WTC11 (cell line): ENCODE measurements at regions not wholly inside any gene's neighbourhood (a gene's known extent, or its start where the extent isn't known, plus 50 kb on each side); places are given as distances from the start of the nearest gene placed in this dataset.

Experiments used
- ATAC-seq: fragments of 200-7000 bp; cut with Tn5 transposase; 2 replicates; pipeline ENCODE4 v1.10.0; 2021; ENCODE audit warnings: mild to moderate bottlenecking, moderate library complexity
- CTCF ChIA-PET: fragments of 300-600 bp; sonication (Branson Sonifier 250); formaldehyde crosslinking; loops from one replicate; lab custom pipeline; 2021; ENCODE audit warnings: antibody characterized with exemption; lab: Charles Lee
- POLR2A ChIA-PET: fragments of 350-600 bp; sonication (Branson Sonifier 250); formaldehyde crosslinking; loops from one replicate; lab custom pipeline; 2021; ENCODE audit warnings: antibody characterized with exemption; lab: Charles Lee
- DNase-seq: peaks from one replicate; pipeline ENCODE4 v3.0.0; 2021; ENCODE audit warnings: low spot score
- H3K27ac Mint-ChIP-seq: 2 replicates; pipeline ENCODE4 v1.8.0; 2021; ENCODE audit warnings: mixed read lengths
- H3K27me3 Mint-ChIP-seq: 2 replicates; pipeline ENCODE4 v1.8.0; 2021; ENCODE audit warnings: low read depth, mild to moderate bottlenecking, moderate library complexity, mixed read lengths
- H3K36me3 Mint-ChIP-seq: 2 replicates; pipeline ENCODE4 v1.8.0; 2021; ENCODE audit warnings: mixed read lengths
- H3K4me1 Mint-ChIP-seq: 2 replicates; pipeline ENCODE4 v1.8.0; 2022; ENCODE audit warnings: mixed read lengths
- H3K4me3 Mint-ChIP-seq: 2 replicates; pipeline ENCODE4 v1.8.0; 2021; ENCODE audit warnings: mild to moderate bottlenecking, moderate library complexity, mixed read lengths
- H3K9me3 Mint-ChIP-seq: 2 replicates; pipeline ENCODE4 v1.8.0; 2021; ENCODE audit warnings: mixed read lengths
- CREM ChIP-seq: sonication (generic); formaldehyde crosslinking; IDR thresholded peaks from 2 replicates; pipeline ENCODE4 v1.8.1; 2022; ENCODE audit warnings: mild to moderate bottlenecking, missing genetic modification reagents, moderate library complexity
- FOXJ3 ChIP-seq: sonication (generic); formaldehyde crosslinking; IDR thresholded peaks from 2 replicates; pipeline ENCODE4 v1.9.0; 2021; ENCODE audit warnings: missing genetic modification reagents, mild to moderate bottlenecking, borderline replicate concordance
- GABPB1 ChIP-seq: sonication (generic); formaldehyde crosslinking; IDR thresholded peaks from 2 replicates; pipeline ENCODE4 v1.8.1; 2023; ENCODE audit warnings: mild to moderate bottlenecking, missing genetic modification reagents
- GRHL2 ChIP-seq: fragments of 250-450 bp; sonication (Bioruptor Pico); IDR thresholded peaks from 2 replicates; pipeline ENCODE4 v1.8.0; 2022; ENCODE audit warnings: mild to moderate bottlenecking, moderate library complexity; ENCODE audit not compliant: insufficient replicate concordance, severe bottlenecking
- KAT7 ChIP-seq: sonication (generic); formaldehyde crosslinking; IDR thresholded peaks from 2 replicates; pipeline ENCODE4 v1.8.1; 2023; ENCODE audit warnings: missing genetic modification reagents, mild to moderate bottlenecking, borderline replicate concordance
- NFATC4 ChIP-seq: fragments of 250-450 bp; sonication (Bioruptor Pico); IDR thresholded peaks from 2 replicates; pipeline ENCODE4 v1.9.0; 2021; ENCODE audit warnings: mild to moderate bottlenecking
- NFE2L1 ChIP-seq: sonication (generic); formaldehyde crosslinking; IDR thresholded peaks from 2 replicates; pipeline ENCODE4 v1.8.1; 2023; ENCODE audit warnings: missing genetic modification reagents
- NR3C1 ChIP-seq: sonication (generic); formaldehyde crosslinking; conservative IDR thresholded peaks from 2 replicates; pipeline ENCODE4 v1.8.1; 2023; ENCODE audit warnings: low read depth, mild to moderate bottlenecking, missing genetic modification reagents
- RELA ChIP-seq: sonication (generic); formaldehyde crosslinking; IDR thresholded peaks from 2 replicates; pipeline ENCODE4 v1.8.1; 2022; ENCODE audit warnings: missing genetic modification reagents, mild to moderate bottlenecking, borderline replicate concordance
- RORB ChIP-seq: fragments of 250-450 bp; sonication (Bioruptor Pico); IDR thresholded peaks from 2 replicates; pipeline ENCODE4 v1.9.0; 2021; ENCODE audit warnings: mild to moderate bottlenecking
- SMAD4 ChIP-seq: sonication (generic); formaldehyde crosslinking; IDR thresholded peaks from 2 replicates; pipeline ENCODE4 v1.8.0; 2022; ENCODE audit warnings: mild to moderate bottlenecking, missing genetic modification reagents
- TCF7 ChIP-seq: sonication (generic); formaldehyde crosslinking; IDR thresholded peaks from 2 replicates; pipeline ENCODE4 v1.8.0; 2022; ENCODE audit warnings: mild to moderate bottlenecking, low read depth, missing genetic modification reagents, moderate library complexity
- TEAD1 ChIP-seq: sonication (generic); formaldehyde crosslinking; IDR thresholded peaks from 2 replicates; pipeline ENCODE4 v1.8.0; 2022; ENCODE audit warnings: mild to moderate bottlenecking, missing genetic modification reagents
- TP53 ChIP-seq: sonication (generic); formaldehyde crosslinking; IDR thresholded peaks from 2 replicates; pipeline ENCODE4 v1.8.1; 2023; ENCODE audit warnings: mild to moderate bottlenecking, missing genetic modification reagents
- ZNF138 ChIP-seq: sonication (generic); formaldehyde crosslinking; conservative IDR thresholded peaks from 2 replicates; pipeline ENCODE4 v1.8.1; 2022; ENCODE audit warnings: mild to moderate bottlenecking, moderate library complexity, missing genetic modification reagents
- ZNF396 ChIP-seq: fragments of 250-450 bp; sonication (Bioruptor Pico); IDR thresholded peaks from 2 replicates; pipeline ENCODE4 v1.8.0; 2021; ENCODE audit warnings: mild to moderate bottlenecking, moderate library complexity, borderline replicate concordance
- TF ChIP-seq, protein P1 (sequence below): sonication (generic); formaldehyde crosslinking; IDR thresholded peaks from 2 replicates; pipeline ENCODE4 v1.8.1; 2023; ENCODE audit warnings: mild to moderate bottlenecking, missing genetic modification reagents
- TF ChIP-seq, protein P2 (sequence below): sonication (generic); formaldehyde crosslinking; IDR thresholded peaks from 2 replicates; pipeline ENCODE4 v1.8.0; 2023; ENCODE audit warnings: mild to moderate bottlenecking, missing genetic modification reagents
- TF ChIP-seq, protein P3 (sequence below): sonication (generic); formaldehyde crosslinking; IDR thresholded peaks from 2 replicates; pipeline ENCODE4 v1.8.0; 2022; ENCODE audit warnings: mild to moderate bottlenecking, missing genetic modification reagents
- TF ChIP-seq, protein P4 (sequence below): sonication (generic); formaldehyde crosslinking; IDR thresholded peaks from 2 replicates; pipeline ENCODE4 v1.8.1; 2022; ENCODE audit warnings: mild to moderate bottlenecking, missing genetic modification reagents, moderate library complexity, borderline replicate concordance
- TF ChIP-seq, protein P5 (sequence below): sonication (generic); formaldehyde crosslinking; IDR thresholded peaks from 2 replicates; pipeline ENCODE4 v1.8.1; 2023; ENCODE audit warnings: mild to moderate bottlenecking, missing genetic modification reagents, moderate library complexity
- TF ChIP-seq, protein P6 (sequence below): sonication (generic); formaldehyde crosslinking; IDR thresholded peaks from 2 replicates; pipeline ENCODE4 v1.8.1; 2022; ENCODE audit warnings: missing genetic modification reagents, borderline replicate concordance
- TF ChIP-seq, protein P7 (sequence below): fragments of 250-450 bp; sonication (Bioruptor Pico); IDR thresholded peaks from 2 replicates; pipeline ENCODE4 v1.9.0; 2021; ENCODE audit warnings: mild to moderate bottlenecking
- TF ChIP-seq, protein P8 (sequence below): sonication (generic); formaldehyde crosslinking; conservative IDR thresholded peaks from 2 replicates; pipeline ENCODE4 v1.8.1; 2023; ENCODE audit warnings: mild to moderate bottlenecking, low read depth, missing genetic modification reagents, moderate library complexity

DNA sequence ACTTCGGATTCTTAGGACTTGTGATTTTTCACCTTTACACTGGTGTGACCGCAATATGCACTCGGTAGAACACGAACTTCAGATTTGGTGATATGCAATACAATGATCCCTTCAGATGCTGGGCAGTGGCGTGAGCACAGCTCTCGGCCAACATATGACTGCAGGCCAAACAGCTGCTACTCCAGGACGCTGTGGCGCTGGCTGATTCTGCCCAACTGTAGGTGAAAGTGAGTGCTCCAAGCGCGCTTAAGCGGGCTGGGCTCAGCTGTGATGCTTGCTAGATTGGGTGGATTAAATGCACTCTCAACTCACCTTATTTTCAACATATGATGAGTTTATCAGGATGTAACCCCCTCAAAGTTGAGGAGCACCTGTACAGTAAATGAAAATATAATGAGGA, 137.6 kb upstream of the RET start:
- Mint-ChIP-seq H3K27me3 (peaks cover 11% of the 10 kb centered on the region), H3K36me3 (no peaks in the 10 kb centered on the region), H3K9me3 (no peaks in the 10 kb centered on the region), H3K4me3 (no peak overlapping the region), H3K27ac (no peak overlapping the region), H3K4me1 (peaks cover 7% of the 10 kb centered on the region)
- ATAC-seq (no peak), DNase-seq (no peak)
- ChIA-PET CTCF (interaction anchor here (0.6 kb wide), 1 partner anchor 165 kb away, joined by 3 read pairs; no protein-coding TSS in a partner anchor), POLR2A (interaction anchor here (0.6 kb wide), 1 partner anchor 58 kb away, joined by 3 read pairs; no protein-coding TSS in a partner anchor)
- TF ChIP-seq ZNF396 (no peak), TCF7 (no peak), GABPB1 (CRISPR knock-in tag) (no peak), NFE2L1 (CRISPR knock-in tag) (no peak), TEAD1 (no peak), FOXJ3 (CRISPR knock-in tag) (no peak), NR3C1 (no peak), NFATC4 (CRISPR knock-in tag) (no peak), TP53 (CRISPR knock-in tag) (no peak), ZNF138 (no peak), RORB (CRISPR knock-in tag) (no peak), SMAD4 (CRISPR knock-in tag) (no peak), CREM (no peak), GRHL2 (CRISPR knock-in tag) (no peak)
- TF ChIP-seq, protein P1, sequence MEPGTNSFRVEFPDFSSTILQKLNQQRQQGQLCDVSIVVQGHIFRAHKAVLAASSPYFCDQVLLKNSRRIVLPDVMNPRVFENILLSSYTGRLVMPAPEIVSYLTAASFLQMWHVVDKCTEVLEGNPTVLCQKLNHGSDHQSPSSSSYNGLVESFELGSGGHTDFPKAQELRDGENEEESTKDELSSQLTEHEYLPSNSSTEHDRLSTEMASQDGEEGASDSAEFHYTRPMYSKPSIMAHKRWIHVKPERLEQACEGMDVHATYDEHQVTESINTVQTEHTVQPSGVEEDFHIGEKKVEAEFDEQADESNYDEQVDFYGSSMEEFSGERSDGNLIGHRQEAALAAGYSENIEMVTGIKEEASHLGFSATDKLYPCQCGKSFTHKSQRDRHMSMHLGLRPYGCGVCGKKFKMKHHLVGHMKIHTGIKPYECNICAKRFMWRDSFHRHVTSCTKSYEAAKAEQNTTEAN (CRISPR knock-in tag): no peak
- TF ChIP-seq, protein P2, sequence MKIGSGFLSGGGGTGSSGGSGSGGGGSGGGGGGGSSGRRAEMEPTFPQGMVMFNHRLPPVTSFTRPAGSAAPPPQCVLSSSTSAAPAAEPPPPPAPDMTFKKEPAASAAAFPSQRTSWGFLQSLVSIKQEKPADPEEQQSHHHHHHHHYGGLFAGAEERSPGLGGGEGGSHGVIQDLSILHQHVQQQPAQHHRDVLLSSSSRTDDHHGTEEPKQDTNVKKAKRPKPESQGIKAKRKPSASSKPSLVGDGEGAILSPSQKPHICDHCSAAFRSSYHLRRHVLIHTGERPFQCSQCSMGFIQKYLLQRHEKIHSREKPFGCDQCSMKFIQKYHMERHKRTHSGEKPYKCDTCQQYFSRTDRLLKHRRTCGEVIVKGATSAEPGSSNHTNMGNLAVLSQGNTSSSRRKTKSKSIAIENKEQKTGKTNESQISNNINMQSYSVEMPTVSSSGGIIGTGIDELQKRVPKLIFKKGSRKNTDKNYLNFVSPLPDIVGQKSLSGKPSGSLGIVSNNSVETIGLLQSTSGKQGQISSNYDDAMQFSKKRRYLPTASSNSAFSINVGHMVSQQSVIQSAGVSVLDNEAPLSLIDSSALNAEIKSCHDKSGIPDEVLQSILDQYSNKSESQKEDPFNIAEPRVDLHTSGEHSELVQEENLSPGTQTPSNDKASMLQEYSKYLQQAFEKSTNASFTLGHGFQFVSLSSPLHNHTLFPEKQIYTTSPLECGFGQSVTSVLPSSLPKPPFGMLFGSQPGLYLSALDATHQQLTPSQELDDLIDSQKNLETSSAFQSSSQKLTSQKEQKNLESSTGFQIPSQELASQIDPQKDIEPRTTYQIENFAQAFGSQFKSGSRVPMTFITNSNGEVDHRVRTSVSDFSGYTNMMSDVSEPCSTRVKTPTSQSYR (CRISPR knock-in tag): no peak
- TF ChIP-seq, protein P3, sequence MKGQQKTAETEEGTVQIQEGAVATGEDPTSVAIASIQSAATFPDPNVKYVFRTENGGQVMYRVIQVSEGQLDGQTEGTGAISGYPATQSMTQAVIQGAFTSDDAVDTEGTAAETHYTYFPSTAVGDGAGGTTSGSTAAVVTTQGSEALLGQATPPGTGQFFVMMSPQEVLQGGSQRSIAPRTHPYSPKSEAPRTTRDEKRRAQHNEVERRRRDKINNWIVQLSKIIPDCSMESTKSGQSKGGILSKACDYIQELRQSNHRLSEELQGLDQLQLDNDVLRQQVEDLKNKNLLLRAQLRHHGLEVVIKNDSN: no peak
- TF ChIP-seq, protein P4, sequence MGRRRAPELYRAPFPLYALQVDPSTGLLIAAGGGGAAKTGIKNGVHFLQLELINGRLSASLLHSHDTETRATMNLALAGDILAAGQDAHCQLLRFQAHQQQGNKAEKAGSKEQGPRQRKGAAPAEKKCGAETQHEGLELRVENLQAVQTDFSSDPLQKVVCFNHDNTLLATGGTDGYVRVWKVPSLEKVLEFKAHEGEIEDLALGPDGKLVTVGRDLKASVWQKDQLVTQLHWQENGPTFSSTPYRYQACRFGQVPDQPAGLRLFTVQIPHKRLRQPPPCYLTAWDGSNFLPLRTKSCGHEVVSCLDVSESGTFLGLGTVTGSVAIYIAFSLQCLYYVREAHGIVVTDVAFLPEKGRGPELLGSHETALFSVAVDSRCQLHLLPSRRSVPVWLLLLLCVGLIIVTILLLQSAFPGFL: no peak
- TF ChIP-seq, protein P5, sequence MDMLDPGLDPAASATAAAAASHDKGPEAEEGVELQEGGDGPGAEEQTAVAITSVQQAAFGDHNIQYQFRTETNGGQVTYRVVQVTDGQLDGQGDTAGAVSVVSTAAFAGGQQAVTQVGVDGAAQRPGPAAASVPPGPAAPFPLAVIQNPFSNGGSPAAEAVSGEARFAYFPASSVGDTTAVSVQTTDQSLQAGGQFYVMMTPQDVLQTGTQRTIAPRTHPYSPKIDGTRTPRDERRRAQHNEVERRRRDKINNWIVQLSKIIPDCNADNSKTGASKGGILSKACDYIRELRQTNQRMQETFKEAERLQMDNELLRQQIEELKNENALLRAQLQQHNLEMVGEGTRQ (CRISPR knock-in tag): no peak

DNA sequence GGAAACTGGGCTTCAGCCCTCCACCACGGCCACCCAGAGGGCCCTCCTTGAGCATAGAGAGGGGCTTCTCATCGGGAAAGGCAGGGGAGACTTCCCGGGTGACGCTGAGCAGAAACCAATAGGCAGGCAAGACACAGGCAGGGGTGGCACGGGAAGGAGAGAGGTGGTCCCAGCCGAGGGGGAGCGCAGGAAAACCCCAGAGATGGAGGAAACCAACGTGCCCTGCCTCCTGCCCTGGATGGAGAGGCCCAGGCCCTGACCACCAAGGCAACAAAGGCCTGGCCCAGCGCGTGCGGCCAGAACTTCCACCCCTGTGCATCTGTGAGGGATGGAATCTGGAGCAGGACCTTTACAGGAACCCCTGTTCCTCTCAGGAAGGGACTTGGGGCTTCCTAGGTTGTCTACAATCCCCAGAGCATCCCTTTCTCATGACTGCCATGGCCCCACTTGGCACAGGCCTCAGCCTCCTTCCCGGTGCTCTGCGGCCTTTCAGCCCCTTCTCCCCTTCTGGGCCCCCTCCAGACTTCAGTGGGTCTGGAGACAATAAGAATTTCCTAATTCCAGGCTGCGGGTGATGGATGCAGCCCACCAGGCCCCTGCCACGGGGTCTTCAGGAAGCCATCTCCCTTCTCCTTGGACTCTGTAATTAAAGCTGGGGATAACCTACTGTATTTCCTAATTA, 137.0 kb upstream of the RET start:
- Mint-ChIP-seq H3K27me3 (peaks cover 5% of the 10 kb centered on the region), H3K4me1 (peaks cover 5% of the 10 kb centered on the region), H3K4me3 (no peak overlapping the region), H3K27ac (no peak overlapping the region), H3K9me3 (no peaks in the 10 kb centered on the region), H3K36me3 (no peaks in the 10 kb centered on the region)
- DNase-seq (no peak), ATAC-seq (no peak)
- ChIA-PET CTCF (interaction anchor here (0.8 kb wide), 1 partner anchor 140 kb away, joined by 3 read pairs; no protein-coding TSS in a partner anchor), POLR2A (no interaction called here)
- TF ChIP-seq, protein P6, sequence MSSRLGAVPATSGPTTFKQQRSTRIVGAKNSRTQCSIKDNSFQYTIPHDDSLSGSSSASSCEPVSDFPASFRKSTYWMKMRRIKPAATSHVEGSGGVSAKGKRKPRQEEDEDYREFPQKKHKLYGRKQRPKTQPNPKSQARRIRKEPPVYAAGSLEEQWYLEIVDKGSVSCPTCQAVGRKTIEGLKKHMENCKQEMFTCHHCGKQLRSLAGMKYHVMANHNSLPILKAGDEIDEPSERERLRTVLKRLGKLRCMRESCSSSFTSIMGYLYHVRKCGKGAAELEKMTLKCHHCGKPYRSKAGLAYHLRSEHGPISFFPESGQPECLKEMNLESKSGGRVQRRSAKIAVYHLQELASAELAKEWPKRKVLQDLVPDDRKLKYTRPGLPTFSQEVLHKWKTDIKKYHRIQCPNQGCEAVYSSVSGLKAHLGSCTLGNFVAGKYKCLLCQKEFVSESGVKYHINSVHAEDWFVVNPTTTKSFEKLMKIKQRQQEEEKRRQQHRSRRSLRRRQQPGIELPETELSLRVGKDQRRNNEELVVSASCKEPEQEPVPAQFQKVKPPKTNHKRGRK: no peak
- TF ChIP-seq KAT7 (CRISPR knock-in tag) (no peak), RELA (CRISPR knock-in tag) (no peak)
- TF ChIP-seq, protein P7, sequence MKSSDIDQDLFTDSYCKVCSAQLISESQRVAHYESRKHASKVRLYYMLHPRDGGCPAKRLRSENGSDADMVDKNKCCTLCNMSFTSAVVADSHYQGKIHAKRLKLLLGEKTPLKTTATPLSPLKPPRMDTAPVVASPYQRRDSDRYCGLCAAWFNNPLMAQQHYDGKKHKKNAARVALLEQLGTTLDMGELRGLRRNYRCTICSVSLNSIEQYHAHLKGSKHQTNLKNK (CRISPR knock-in tag): no peak
- TF ChIP-seq, protein P8, sequence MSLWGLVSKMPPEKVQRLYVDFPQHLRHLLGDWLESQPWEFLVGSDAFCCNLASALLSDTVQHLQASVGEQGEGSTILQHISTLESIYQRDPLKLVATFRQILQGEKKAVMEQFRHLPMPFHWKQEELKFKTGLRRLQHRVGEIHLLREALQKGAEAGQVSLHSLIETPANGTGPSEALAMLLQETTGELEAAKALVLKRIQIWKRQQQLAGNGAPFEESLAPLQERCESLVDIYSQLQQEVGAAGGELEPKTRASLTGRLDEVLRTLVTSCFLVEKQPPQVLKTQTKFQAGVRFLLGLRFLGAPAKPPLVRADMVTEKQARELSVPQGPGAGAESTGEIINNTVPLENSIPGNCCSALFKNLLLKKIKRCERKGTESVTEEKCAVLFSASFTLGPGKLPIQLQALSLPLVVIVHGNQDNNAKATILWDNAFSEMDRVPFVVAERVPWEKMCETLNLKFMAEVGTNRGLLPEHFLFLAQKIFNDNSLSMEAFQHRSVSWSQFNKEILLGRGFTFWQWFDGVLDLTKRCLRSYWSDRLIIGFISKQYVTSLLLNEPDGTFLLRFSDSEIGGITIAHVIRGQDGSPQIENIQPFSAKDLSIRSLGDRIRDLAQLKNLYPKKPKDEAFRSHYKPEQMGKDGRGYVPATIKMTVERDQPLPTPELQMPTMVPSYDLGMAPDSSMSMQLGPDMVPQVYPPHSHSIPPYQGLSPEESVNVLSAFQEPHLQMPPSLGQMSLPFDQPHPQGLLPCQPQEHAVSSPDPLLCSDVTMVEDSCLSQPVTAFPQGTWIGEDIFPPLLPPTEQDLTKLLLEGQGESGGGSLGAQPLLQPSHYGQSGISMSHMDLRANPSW (CRISPR knock-in tag): no peak
